ENCODE measurements at regions not wholly inside any gene's neighbourhood (a gene's known extent, or its start where the extent isn't known, plus 50 kb on each side); places are given as distances from the start of the nearest gene placed in this dataset.
A peak's percentile ranks its signal among the peaks of the same experiment; 100 is the strongest.

GRCh38 chr6:14807971-14808370 is 437.9 kb upstream of the JARID2 start:
- no peak overlapping the region for H3K27ac ChIP-seq
- peaks cover 0 to 8% (median 2%) of the 10 kb centered on the region in 4 donors for H3K4me1 ChIP-seq
- H3K36me3 ChIP-seq: no peaks in the 10 kb centered on the region
- DNase-seq (no peak), ATAC-seq (ENCODE audit: low FRiP score in 2 of 2) (no peak)
- TF ChIP-seq CTCF (IDR thresholded peaks at IDR 0.05) (no peak), EP300 (IDR thresholded peaks at IDR 0.05) (no peak), POLR2A (IDR thresholded peaks at IDR 0.05) (no peak), POLR2AphosphoS5 (IDR thresholded peaks at IDR 0.05) (no peak)
- no peak overlapping the region for H3K4me3 ChIP-seq
- H3K27me3 ChIP-seq: no peaks in the 10 kb centered on the region
- 94 to 95% methylated on average over 7 of the region's 7 CpGs for WGBS, 2 donors
- H3K9me3 ChIP-seq: no peaks in the 10 kb centered on the region

- no peak for TF ChIP-seq POLR2AphosphoS5 (IDR thresholded peaks at IDR 0.05)
- TF ChIP-seq EP300 (IDR thresholded peaks at IDR 0.05): no peak
- TF ChIP-seq POLR2A (IDR thresholded peaks at IDR 0.05): no peak
- TF ChIP-seq CTCF (IDR thresholded peaks at IDR 0.05): no peak
- no peak for DNase-seq
- Histone ChIP-seq H3K9me3 (no peaks in the 10 kb centered on the region), H3K27me3 (no peaks in the 10 kb centered on the region), H3K4me3 (no peak overlapping the region), H3K27ac (no peak overlapping the region), H3K36me3 (no peaks in the 10 kb centered on the region), H3K4me1 (peaks cover 0 to under 1% (median 0%) of the 10 kb centered on the region in 4 donors)
- ATAC-seq (ENCODE audit: low FRiP score in 2 of 2): no peak
- WGBS, 2 donors: 86 to 91% methylated on average over 6 of the region's 6 CpGs
Measured at GRCh38 chr6:14810021-14810420, 435.8 kb upstream of the JARID2 start.

GRCh38 chr6:14811775-14812428 is 434.0 kb upstream of the JARID2 start:
- H3K9me3 ChIP-seq: no peaks in the 10 kb centered on the region
- TF ChIP-seq POLR2A (IDR thresholded peaks at IDR 0.05): no peak
- no peak for TF ChIP-seq CTCF (IDR thresholded peaks at IDR 0.05)
- TF ChIP-seq EP300 (IDR thresholded peaks at IDR 0.05): no peak
- TF ChIP-seq POLR2AphosphoS5 (IDR thresholded peaks at IDR 0.05): no peak
- no peak overlapping the region for H3K27ac ChIP-seq
- no peaks in the 10 kb centered on the region for H3K36me3 ChIP-seq
- ATAC-seq (ENCODE audit: low FRiP score in 2 of 2) (peak in 1 of 2 donors; percentile 75), DNase-seq (no peak)
- no peaks in the 10 kb centered on the region for H3K27me3 ChIP-seq
- no peaks in the 10 kb centered on the region for H3K4me1 ChIP-seq
- WGBS, 2 donors: 61 to 66% methylated on average over 7 of the region's 7 CpGs
- H3K4me3 ChIP-seq: no peak overlapping the region

- no peak overlapping the region for H3K27ac ChIP-seq
- DNase-seq (no peak), ATAC-seq (ENCODE audit: low FRiP score in 2 of 2) (no peak)
- H3K4me1 ChIP-seq: no peaks in the 10 kb centered on the region
- H3K36me3 ChIP-seq: no peaks in the 10 kb centered on the region
- no peaks in the 10 kb centered on the region for H3K27me3 ChIP-seq
- TF ChIP-seq CTCF (IDR thresholded peaks at IDR 0.05) (no peak), EP300 (IDR thresholded peaks at IDR 0.05) (no peak), POLR2AphosphoS5 (IDR thresholded peaks at IDR 0.05) (no peak), POLR2A (IDR thresholded peaks at IDR 0.05) (no peak)
- no peaks in the 10 kb centered on the region for H3K9me3 ChIP-seq
- no peak overlapping the region for H3K4me3 ChIP-seq
- 64 to 70% methylated on average over 2 of the region's 2 CpGs for WGBS, 2 donors
Measured at GRCh38 chr6:14814016-14814415, 431.9 kb upstream of the JARID2 start.

All from upper lobe of left lung (tissue), 6 donors.